K562 (cell line): ENCODE measurements at regions not wholly inside any gene's neighbourhood (a gene's known extent, or its start where the extent isn't known, plus 50 kb on each side); places are given as distances from the start of the nearest gene placed in this dataset.

Source experiments
- ATAC-seq: fragments of 200-7000 bp; cut with Tn5 transposase; 3 replicates; pipeline ENCODE4 v1.9.1; 2020; ENCODE audit warnings: moderate library complexity
- BruUV-seq: library from RNA; stranded (reverse); fragments of 400-500 nt; replicated peaks from 2 replicates; lab custom pipeline; 2021; lab: Mats Ljungman, UMichigan
- CTCF ChIA-PET: fragments of 300-600 bp; formaldehyde crosslinking; extraction: SDS; loops from one replicate; lab custom pipeline; 2021; ENCODE audit warnings: low intra/inter-chr PET ratio; lab: Yijun Ruan, JAX
- POLR2A ChIA-PET: fragments of 300-600, 350-650 bp; sonication (Branson Sonifier 250); formaldehyde crosslinking; extraction: SDS; loops from one replicate; lab custom pipeline; 2021; ENCODE audit warnings: antibody characterized with exemption, inconsistent platforms; lab: Yijun Ruan, JAX
- DNase-seq, 4 experiments: peaks; one replicate each; pipeline versions ENCODE4 v3.0.0 to v3.0.0-alpha.2; 2011 to 2018; ENCODE audit warnings: low spot score in 3 of 4, mixed read lengths in 3 of 4; ENCODE audit errors: extremely low read depth in 1 of 4
- FAIRE-seq: peaks from 2 replicates; lab custom pipeline; 2011; peaks lifted over from hg19 to GRCh38; lab: Jason Lieb, UNC
- H2AFZ ChIP-seq: 2 replicates; pipeline ENCODE4 v1.6.0; 2011; ENCODE audit warnings: low read depth, low read length, control low read depth, inconsistent platforms
- H3K27ac ChIP-seq: fragments of 200-600 bp; 3 replicates; pipeline ENCODE4 v1.8.0; 2011; ENCODE audit warnings: low read depth, mild to moderate bottlenecking, control low read depth, inconsistent platforms, low read length, moderate library complexity, mixed read lengths; ENCODE audit errors: extremely low read depth
- H3K27me3 ChIP-seq, 2 experiments: fragments of 300-600 bp in 1 of 2; 2 replicates in 1 of 2; 3 replicates in 1 of 2; pipeline versions ENCODE4 v1.6.0 to v1.8.0; 2011; ENCODE audit warnings: inconsistent platforms in 2 of 2, low read length in 2 of 2, mild to moderate bottlenecking in 1 of 2, mixed read lengths in 1 of 2, moderate library complexity in 1 of 2; ENCODE audit not compliant: control insufficient read depth in 2 of 2, insufficient read depth in 2 of 2
- H3K36me3 ChIP-seq: fragments of 300-600 bp; 3 replicates; pipeline ENCODE4 v1.8.0; 2011; ENCODE audit warnings: mild to moderate bottlenecking, low read length, inconsistent platforms; ENCODE audit not compliant: control insufficient read depth, insufficient read depth
- H3K4me1 ChIP-seq, 2 experiments: fragments of 200-600 bp in 1 of 2; replicated peaks in 1 of 2; 2 replicates in 1 of 2; 3 replicates in 1 of 2; pipeline versions ENCODE4 v1.5.1 to v1.8.0; 2011; ENCODE audit warnings: inconsistent platforms in 2 of 2, low read length in 2 of 2, mild to moderate bottlenecking in 1 of 2, mixed read lengths in 1 of 2, moderate library complexity in 1 of 2; ENCODE audit not compliant: control insufficient read depth in 2 of 2, insufficient read depth in 2 of 2
- H3K4me2 ChIP-seq: 2 replicates; pipeline ENCODE4 v1.6.1; 2011; ENCODE audit warnings: low read length, control low read depth, inconsistent platforms, mixed read lengths; ENCODE audit not compliant: insufficient read depth
- H3K4me3 ChIP-seq: fragments of 200-600 bp; sonication (generic), shearing (Covaris generic); 2 replicates; pipeline ENCODE4 v1.5.1; 2016; ENCODE audit warnings: control low read depth, inconsistent platforms
- H3K79me2 ChIP-seq: fragments of 200-600 bp; 3 replicates; pipeline ENCODE4 v1.8.0; 2011; ENCODE audit warnings: low read length, inconsistent platforms; ENCODE audit not compliant: control insufficient read depth, insufficient read depth
- H3K9ac ChIP-seq, 2 experiments: 2 replicates each; pipeline versions ENCODE4 v1.6.0 to v1.6.1; 2011; ENCODE audit warnings: low read depth in 2 of 2, low read length in 2 of 2, control low read depth in 1 of 2, inconsistent platforms in 1 of 2, mild to moderate bottlenecking in 1 of 2, mixed read lengths in 1 of 2; ENCODE audit not compliant: insufficient read depth in 1 of 2
- H3K9me1 ChIP-seq: one replicate; pipeline ENCODE4 v1.6.0; 2011; ENCODE audit warnings: inconsistent platforms, mild to moderate bottlenecking, low read length, moderate library complexity; ENCODE audit not compliant: control insufficient read depth, insufficient read depth
- H3K9me3 ChIP-seq: replicated peaks from 2 replicates; pipeline ENCODE4 v1.5.1; 2011; ENCODE audit warnings: low read depth, low read length, inconsistent platforms; ENCODE audit not compliant: control insufficient read depth, insufficient read depth
- H4K20me1 ChIP-seq: replicated peaks from 2 replicates; pipeline ENCODE4 v1.6.1; 2011; ENCODE audit warnings: low read length, inconsistent platforms, mixed read lengths; ENCODE audit not compliant: control insufficient read depth, insufficient read depth
- CBFA2T3 ChIP-seq: fragments of 450-650 bp; IDR thresholded peaks from 2 replicates; pipeline ENCODE4 v1.6.1; 2017
- CREM ChIP-seq: IDR thresholded peaks from 2 replicates; pipeline ENCODE4 v1.6.1; 2014; ENCODE audit warnings: antibody characterized with exemption, low read depth
- FOXK1 ChIP-seq: sonication (generic); formaldehyde crosslinking; IDR thresholded peaks from 2 replicates; pipeline ENCODE4 v1.8.0; 2022; ENCODE audit warnings: missing genetic modification reagents, mild to moderate bottlenecking, borderline replicate concordance
- RB1 ChIP-seq: fragments of 450-650 bp; IDR thresholded peaks from 2 replicates; pipeline ENCODE4 v1.6.1; 2017; ENCODE audit warnings: low read depth, mild to moderate bottlenecking
- WGBS: fragments of 100-300 bp; shearing (Covaris generic); methylation state at CpG from one replicate; pipeline ENCODE4 v1.1.6; 2016; ENCODE audit warnings: low coverage, mixed read lengths; ENCODE audit not compliant: insufficient coverage; ENCODE audit errors: missing lambda C conversion rate; 5-methylcytosine and 5-hydroxymethylcytosine counted together
- in situ Hi-C: fragments of 300-500 bp; cut with MboI; formaldehyde crosslinking; loops from 4 replicates; pipeline ENCODE4 v1.15.0; 2018; ENCODE audit warnings: inconsistent platforms, mixed read lengths
- intact Hi-C: fragments of 100-400 bp; cut with micrococcal nuclease; formaldehyde crosslinking; loops from 2 replicates; pipeline ENCODE4 v1.14.2; 2022

DNA sequence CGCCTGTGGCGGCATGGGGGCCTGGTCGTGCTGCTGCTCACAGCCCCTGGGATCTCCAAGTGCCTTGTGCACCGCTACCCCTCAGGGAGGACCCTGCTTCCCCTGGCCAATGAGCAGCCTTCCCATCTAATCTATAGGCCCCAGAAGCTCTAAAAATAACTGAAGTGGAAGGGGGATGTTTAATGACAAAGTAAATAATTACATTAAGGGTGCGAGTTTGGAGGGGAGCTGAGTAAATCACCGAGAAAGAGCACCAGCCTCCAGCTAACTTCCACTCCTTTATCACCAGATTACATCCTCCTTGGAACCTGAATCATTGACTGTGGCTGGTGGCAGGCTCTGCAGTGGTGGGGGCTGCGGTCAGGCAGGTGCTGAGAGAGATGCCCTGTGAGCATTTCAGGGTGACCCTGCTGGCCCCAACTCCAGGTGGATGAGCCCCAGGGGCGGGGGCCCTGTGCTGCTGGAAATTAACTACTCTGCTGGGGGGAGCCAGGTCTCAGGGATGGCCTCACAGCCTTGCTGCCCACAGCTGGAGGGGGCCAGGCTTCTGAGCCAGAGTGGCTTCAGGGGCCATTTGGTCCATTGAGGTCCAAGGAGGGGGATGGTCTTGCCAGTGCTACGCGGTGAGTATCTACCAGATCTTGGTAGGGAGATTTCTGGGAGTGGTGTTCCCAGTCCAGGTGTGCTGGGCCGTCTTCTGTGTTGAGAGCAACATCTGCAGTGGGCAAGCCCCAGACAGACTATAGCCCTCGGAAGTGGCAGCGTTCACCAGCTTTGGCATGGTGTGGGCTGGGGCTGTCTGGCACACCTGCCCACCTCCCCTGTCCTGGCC, 74.2 kb downstream of the GLI2 start:
- H3K9me1 ChIP-seq: no peaks in the 10 kb centered on the region
- no peak for TF ChIP-seq FOXK1
- TF ChIP-seq CBFA2T3: peak; percentile 44; the same call in 1 of the 2 replicates
- H2AFZ ChIP-seq: no peak overlapping the region
- peaks cover 23 to 68% of the 10 kb centered on the region in 2 experiments for H3K27me3 ChIP-seq
- ChIA-PET CTCF (no interaction called here), POLR2A (no interaction called here)
- no peaks in the 10 kb centered on the region for H3K79me2 ChIP-seq
- in situ Hi-C loops (no loop called here), intact Hi-C loops (no loop called here)
- WGBS: 1% methylated on average over 12 of the region's 13 CpGs
- H3K4me3 ChIP-seq: no peak overlapping the region
- H3K36me3 ChIP-seq: no peaks in the 10 kb centered on the region
- H3K9me3 ChIP-seq: no peaks in the 10 kb centered on the region
- 0 out of 5 replicates have a peak, but pooled peaks cover 0 to 3% of the 10 kb centered on the region in 2 experiments for H3K4me1 ChIP-seq
- no peak overlapping the region for H3K27ac ChIP-seq
- no peak overlapping the region for H3K9ac ChIP-seq
- FAIRE-seq (no peak), ATAC-seq (no peak), DNase-seq (peak in 2 of 4 experiments; percentile 5 to 29)
- no peak overlapping the region for H3K4me2 ChIP-seq
- BruUV-seq: no TSS peak
- H4K20me1 ChIP-seq: no peaks in the 10 kb centered on the region; the same call in 1 of the 2 replicates

DNA sequence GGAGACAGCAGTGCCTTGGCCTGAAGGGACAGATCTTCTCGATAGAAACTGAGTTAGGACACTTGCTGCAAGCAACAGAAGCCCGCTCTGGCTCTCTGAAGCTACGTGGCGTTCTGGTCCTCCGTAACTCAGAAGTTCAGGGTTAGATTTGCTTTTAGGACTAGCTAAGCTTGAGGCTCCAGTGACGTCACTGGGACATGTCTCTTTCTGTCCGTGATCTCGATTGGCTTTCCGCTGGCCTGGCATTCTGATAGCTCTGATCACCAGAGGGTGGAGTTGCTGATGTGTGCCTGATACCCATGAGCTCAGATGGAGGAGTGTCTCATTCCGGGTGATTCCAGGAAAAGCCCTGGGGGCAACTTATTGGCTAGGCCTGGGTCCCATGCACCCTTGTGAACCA, 75.0 kb downstream of the GLI2 start:
- intact Hi-C loops (no loop called here), in situ Hi-C loops (no loop called here)
- Histone ChIP-seq H3K4me1 (0 out of 5 replicates have a peak, but pooled peaks cover 0 to 3% of the 10 kb centered on the region in 2 experiments), H3K27ac (no peak overlapping the region), H3K4me3 (no peak overlapping the region), H2AFZ (no peak overlapping the region), H3K27me3 (peaks cover 15 to 69% of the 10 kb centered on the region in 2 experiments), H3K9ac (no peak overlapping the region), H3K9me1 (no peaks in the 10 kb centered on the region), H3K36me3 (no peaks in the 10 kb centered on the region), H3K79me2 (no peaks in the 10 kb centered on the region), H3K9me3 (no peaks in the 10 kb centered on the region), H3K4me2 (no peak overlapping the region), H4K20me1 (peaks cover 3% of the 10 kb centered on the region; the same call in 1 of the 2 replicates)
- ChIA-PET POLR2A (no interaction called here), CTCF (no interaction called here)
- TF ChIP-seq CREM (peak; percentile 23; the same call in 1 of the 2 replicates), RB1 (no peak)
- DNase-seq: no peak
- no TSS peak for BruUV-seq
- WGBS: 2% methylated on average over 10 of the region's 10 CpGs
- ATAC-seq: no peak
- no peak for FAIRE-seq
